SKM-1 treated with dmso at 0.1 percent for 144 hours (cell line): ENCODE measurements at regions not wholly inside any gene's neighbourhood (a gene's known extent, or its start where the extent isn't known, plus 50 kb on each side); places are given as distances from the start of the nearest gene placed in this dataset.

ENCODE experiments used
- DNase-seq: peaks from one replicate; lab custom pipeline; 2025; ENCODE audit not compliant: unreplicated experiment; lab: John Stamatoyannopoulos, UW

DNA sequence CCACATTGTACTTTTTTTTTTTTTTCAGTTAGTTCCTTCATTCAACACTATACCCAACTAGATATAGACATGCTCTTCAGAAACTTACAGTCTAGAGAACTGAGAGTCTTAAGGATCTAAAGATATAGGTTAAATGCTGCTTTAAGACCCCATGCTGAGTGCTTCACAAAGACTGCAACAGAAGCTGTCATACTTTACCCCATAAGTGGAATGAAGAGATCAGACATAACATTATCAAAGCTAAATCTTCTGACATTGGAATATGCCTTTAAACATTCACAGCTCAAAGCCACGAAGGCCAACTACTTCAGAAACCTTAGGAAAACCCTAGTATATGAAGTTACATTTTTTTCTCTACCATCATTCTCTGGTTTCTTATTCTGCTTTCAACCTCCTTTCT lies 666.4 kb downstream of the KCNT2 start:
- DNase-seq: no peak

DNA sequence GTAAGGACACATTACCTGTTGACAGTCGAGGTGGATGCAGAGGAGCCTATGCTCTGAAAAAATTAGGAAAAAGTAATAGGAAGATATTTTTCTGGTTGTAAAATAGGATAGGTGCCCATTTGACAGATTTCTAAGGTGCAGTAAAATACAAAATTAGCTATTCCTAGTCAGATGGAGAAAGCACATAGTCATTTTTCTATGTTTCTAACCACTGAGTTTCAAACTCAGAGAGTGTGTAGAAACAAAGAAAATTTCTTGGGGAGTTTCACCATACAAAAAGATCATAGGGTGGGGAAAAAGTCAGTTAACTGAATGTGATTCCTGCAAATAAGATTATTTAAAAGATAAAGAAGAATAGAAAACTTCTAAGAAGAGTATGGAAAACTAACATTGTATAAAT lies 666.9 kb downstream of the KCNT2 start:
- no peak for DNase-seq

DNA sequence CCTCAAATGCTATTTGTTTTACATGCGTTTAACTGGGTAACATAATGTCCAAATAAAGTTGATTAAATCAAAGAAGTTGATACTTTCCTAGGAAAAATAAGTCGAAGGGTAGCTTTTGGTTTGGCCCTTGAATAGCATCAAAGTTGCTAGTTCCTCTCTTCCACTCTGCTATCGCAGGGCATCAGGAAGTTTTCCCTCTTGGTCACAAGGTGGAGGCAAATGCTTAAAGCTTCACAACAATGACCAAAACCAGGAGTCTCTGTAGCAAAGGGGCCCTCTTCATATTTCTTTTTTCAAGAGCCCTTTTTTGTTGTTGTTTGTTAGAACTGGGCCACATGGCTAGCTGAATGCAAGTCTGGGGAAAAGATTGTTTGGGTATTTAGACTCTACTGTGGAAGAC lies 668.4 kb downstream of the KCNT2 start:
- no peak for DNase-seq

DNA sequence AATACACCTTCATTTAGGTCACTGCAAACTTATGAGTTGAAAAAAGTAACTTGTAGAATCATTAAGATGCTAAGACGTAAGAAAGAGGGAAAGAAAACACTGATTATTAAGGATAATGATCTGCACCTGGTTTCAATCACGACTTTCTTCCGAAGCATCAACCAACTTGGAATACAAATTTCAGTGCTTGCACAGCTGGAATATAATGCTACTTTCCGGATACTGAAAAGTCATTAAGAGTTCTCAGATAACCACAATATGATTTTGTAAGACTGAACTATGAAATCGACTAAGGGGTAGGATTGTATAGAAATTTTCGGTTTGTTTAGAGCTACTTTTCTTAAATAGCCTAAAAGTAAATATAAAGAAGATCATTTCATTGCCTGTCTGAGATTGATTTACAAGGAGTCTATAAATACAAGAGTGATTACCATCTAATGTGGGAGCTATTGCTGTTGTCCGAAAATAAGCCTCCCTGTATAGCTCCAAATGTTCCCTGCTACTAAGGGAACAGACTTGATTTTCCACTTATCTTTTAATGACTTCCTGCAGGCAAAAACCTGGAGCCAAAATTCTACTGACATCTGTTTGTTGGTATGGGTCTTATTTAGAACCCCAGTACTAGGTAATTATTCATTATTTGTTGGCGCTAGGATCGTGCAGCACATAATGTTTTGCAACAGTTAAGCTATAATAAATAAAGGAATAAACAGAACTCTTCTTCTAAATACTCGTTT lies 673.3 kb downstream of the KCNT2 start:
- no peak for DNase-seq

DNA sequence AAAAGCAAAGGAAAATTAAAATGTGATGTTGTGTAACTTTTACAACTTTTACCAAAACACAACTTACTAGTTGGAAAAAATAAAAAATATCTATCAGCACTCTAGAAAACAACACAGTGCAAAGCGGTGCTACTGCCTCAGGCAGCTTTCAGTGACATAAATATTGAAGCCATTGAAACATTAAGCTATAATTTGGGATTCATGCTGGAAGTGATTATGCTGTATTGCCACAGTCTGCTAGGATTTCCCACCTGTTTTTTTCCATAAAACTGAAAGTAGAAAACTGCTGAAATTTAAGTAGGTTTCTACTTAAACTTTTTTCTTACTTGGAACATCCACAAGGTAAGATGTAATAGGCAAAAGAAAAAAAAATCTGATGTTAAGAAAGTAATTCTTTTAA lies 674.4 kb downstream of the KCNT2 start:
- no peak for DNase-seq

DNA sequence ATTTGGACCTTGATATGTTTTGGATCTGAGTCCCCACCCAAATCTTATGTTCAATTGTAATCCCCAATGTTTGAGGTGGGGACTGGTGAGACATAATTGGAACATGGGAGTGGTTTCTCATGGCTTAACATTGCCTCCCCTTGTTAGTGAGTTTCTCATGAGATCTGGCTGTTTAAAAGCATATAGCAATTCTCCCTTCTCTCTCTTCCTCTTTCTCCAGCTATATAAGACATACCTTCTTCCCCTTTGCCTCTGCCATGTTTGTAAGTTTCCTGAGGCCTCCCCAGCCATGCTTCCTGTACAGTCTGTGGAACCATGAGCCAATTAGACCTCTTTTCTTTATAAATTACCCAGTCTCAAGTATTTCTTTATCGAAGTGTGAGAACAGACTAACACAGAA lies 692.4 kb downstream of the KCNT2 start:
- peak; percentile 52 for DNase-seq

DNA sequence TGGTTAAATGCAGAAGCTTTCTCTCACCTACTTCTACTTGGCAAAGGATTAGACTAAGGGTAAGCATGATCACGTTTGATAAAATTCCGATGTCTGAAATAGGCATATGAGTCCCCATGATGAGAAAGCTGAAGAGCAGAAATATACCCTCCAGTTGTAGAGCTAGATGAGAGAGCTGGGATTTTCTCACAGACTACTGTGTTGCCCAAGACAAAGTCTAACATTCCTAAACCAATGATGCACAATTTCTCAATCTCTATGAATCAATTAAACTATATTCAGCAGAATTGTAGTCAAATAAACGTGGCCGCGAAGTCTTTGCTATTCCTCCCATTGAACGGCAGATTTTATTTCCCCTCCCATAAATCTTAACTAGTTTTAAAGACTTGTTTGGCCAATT lies 699.2 kb downstream of the KCNT2 start:
- no peak for DNase-seq

DNA sequence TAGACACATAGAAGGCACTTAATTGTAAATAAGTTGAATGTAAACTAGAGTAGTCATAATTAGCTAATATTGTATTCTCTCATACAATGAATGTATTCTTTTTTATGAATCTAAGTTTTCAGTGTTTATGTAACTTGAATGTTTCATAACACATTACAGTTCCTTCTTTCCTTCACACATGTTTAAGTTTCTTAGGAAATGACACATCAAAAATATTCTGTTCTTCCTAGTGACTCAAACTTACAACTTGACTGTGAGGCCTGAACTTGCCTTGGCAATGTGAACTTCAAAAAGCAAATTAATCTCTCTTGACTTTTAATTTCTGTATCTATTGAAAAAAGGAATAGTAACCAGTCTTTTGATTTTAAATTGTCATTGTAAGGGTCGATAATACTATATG lies 700.1 kb downstream of the KCNT2 start:
- DNase-seq: peak; percentile 46

DNA sequence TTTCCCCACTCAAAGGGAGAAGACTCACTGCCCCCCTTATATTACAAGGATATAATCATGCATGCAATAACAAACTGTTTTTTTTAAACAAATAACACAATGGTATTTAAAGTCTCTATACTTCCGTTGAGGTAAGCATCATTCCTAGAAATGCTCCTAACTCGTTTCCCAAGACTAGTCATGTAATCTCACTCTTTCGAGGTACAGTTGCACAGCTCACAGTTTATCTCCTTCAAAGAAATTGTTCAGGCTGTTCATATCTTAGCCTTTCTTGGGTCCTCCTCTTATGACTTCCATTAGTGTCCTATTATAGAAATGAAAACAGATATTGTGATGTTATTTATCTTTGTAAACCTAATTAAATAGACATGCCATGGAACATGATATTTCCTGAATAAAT lies 705.0 kb downstream of the KCNT2 start:
- no peak for DNase-seq

DNA sequence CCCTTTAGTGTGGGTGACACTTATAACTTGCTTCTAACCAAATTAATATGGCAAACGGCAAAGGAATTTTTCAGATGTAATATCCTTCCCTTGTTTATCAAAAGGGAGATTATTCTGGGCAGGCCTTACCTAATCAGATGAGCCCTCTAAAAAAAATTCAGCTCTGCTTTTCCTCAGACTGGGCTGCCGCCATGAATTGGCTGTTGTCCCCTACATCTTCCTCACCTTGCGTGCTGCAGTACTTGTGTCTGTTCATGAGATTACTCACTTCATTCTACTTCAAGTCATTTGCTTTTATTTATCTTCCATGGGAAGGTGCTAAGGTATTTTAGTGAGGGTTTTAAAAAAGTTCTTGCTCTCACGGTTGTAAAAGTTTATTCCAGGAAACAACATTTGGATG lies 705.5 kb downstream of the KCNT2 start:
- no peak for DNase-seq

DNA sequence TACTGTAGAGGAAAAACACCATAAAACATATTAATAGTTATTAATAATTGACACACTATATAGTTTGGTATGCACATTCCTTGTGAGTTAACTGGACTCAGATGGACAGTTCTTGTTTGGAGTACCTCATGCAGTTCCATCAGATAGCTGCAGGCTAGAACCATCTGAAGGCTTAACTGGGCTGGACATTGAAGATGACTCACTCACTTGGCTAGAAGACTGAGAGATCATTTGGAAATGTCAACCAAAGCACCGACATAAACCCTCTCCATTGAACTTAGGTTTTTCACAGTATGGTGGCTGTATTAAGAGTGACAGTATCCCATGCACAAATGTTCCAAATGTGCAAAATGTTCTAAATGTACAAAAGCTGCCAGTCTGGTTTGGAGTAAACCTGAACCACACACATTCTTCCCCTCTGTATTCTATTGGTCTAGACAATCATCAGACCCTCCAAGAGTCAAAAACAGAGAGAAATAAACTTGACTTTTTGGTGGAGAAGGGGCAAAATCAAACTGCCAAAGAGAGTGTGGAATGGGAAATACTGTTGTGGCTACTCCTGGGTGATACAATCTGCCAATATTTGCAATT lies 708.4 kb downstream of the KCNT2 start:
- DNase-seq: no peak

DNA sequence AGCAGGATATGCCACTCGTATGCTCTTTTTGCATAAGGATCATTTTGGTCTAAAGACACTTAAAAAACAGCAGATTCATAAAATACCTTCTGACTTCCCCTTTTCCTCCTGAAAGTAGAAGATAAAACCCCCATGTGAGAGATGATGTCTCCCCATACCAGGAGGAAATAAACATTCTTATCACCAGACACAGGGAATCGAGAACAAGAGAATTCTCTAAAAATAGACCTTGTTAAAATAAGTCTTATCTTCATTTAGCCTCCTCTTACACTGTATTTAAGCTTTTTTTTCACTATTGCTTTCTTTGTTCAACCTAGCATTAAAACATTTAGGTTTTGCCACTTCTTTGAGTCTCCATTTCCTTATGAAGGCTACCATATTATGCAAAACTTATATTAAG lies 709.3 kb downstream of the KCNT2 start:
- peak; percentile 46 for DNase-seq

DNA sequence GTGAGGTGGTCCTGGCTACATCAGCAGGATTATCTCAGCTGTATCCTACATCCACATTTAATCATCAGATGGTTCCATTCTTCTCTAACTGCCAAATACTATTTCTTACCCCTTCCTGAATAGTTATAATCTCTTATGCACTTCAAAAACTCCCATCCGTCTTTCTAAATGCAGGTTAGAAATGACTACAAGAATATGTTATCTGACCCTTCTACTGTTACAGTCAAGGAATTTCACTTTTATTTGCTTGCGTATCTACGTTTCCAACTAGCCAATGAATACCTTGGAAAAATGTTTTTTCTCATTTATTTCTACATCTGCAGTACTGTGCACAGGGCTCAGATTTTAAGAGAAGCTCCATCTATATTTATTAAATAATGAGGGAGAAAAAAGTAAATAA lies 709.9 kb downstream of the KCNT2 start:
- no peak for DNase-seq

DNA sequence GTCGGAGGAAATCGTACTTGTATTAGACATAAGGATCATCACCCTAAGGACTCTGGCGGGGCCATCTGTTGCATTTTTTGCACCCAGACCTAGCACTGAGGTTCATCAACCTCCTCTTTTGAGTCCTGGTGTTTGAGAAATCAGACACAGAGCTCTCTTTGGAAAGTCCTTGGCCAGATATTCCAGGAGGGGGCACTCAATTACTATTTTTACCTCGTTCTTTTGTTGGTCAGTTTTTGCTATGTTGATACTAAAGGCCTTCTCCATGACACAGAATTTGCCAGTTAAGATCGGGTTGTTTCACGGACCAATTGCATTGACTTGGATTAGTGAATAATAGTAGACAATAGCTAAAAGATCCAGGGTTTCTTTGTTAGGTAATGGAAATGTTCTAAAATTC lies 711.2 kb downstream of the KCNT2 start:
- no peak for DNase-seq

DNA sequence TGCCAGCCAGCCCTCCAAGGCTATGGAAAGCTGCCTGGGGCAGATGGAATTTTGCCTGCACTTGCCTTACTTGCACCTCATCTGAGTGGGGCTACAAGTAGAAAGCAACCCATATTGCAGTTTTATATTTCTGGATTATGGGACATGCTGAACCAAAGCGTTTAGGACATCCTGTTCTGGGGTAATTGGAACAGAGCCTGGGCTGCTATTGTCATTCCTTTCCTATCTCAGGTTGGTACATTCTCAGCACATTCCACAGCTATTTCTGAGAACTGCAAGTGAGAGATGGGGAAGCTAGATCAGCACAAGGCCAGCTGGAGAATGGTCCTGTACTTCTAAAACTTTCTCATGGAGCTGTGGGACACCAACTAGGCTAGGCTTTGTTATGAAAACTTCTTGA lies 713.8 kb downstream of the KCNT2 start:
- no peak for DNase-seq

DNA sequence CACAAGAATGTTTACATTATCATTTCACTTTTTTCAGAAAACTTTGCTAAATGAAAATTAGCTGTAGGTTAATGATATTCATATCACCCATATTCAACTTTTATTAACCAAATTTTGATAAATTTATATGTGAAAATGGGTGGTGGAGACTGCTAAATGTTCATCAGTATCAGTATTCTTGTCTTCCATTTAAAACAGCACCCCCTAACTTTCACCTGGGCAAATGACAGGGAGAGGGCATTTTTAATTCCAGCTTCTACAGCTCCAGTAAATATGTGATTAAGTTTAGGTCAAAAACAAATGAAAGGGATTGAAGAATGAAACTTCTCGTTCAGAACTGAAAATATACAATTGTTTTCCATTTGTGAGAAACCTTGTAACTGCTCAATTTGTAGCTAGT lies 722.2 kb downstream of the KCNT2 start:
- no peak for DNase-seq

DNA sequence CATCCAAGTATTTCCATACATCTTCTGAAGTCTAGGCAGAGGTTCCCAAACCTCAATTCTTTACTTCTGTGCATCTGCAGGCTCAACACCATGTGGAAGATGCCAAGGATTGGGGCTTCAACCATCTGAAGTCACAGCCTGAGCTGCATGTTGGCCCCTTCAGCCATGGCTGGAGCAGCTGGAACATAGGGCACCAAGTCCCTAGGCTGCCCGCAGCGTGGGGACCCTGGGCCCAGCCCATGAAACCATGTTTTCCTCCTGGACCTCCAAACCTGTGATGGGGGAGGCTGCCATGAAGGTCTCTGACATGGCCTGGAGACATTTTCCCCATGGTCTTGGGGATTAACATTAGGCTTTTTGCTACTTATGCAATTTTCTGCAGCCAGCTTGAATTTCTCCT lies 729.8 kb downstream of the KCNT2 start:
- no peak for DNase-seq

DNA sequence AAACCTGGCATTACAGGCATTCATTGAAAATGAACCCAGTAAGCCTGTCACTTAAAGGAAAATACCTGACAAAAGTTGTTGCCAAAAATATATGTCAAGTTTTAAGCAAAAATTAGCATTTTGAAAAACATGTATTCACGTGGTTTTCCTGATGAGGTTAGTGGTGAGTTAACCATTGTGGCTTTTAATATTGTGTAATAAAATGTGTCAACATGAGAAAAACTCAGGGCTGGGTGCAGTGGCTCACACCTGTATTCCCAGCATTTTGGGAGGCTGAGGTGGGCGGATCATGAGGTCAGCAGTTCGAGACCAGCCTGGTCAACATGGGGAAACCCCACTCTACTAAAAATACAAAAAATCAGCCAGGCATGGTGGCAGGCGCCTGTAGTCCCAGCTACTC lies 731.4 kb downstream of the KCNT2 start:
- no peak for DNase-seq

DNA sequence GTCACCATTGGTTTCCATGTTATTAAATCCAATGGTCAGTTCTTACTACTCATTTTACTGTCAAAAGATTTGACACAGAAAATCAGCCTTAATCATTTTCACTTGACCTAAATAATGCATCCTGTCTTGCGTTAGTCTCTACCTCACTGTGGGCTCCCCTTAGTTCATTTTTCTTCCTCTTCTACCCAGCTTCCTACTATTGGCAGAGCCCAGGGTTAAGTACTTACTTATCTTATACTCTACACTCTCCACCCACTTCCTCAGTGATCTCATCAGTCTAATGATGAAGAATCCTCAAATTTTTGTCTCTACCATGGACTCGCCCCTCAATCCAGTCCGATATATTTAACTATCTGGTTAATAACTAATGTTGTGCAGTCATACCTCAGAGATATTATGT lies 735.9 kb downstream of the KCNT2 start:
- peak; percentile 59 for DNase-seq

DNA sequence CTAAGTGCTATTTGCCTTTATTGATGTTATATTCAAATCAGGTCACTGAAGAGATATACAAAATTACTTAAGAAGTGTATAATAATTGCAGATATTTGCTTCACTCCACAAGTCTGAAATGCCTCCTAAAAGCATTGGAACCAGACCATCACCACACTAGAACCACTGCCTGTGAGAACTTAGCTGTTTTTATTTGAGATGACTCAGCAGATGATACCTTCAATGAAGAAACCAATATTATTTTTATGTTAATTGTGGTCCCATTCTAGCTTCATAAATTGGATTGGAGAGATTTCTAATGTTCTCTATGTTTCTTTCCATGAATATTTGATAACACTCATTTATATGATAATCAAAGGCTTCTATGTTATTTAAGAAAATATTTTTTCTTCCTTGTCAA lies 740.6 kb downstream of the KCNT2 start:
- no peak for DNase-seq

DNA sequence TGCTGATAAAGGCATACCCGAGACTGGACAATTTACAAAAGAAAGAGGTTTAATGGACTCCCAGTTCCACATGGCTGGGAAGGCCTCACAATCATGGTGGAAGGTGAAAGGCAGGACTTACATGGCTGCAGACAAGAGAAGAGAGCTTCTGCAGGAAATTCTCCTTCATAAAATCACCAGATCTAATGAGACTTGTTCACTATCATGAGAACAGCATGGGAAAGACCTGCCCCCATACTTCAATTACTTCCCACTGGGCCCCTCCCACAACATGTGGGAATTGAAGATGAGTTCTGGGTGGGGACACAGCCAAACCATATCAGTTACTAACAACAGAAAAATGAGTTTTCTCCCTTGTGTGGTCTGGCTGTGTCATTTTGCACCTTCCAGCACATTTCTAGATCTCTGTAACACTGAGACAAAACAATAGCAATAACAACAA lies 741.4 kb downstream of the KCNT2 start:
- no peak for DNase-seq

DNA sequence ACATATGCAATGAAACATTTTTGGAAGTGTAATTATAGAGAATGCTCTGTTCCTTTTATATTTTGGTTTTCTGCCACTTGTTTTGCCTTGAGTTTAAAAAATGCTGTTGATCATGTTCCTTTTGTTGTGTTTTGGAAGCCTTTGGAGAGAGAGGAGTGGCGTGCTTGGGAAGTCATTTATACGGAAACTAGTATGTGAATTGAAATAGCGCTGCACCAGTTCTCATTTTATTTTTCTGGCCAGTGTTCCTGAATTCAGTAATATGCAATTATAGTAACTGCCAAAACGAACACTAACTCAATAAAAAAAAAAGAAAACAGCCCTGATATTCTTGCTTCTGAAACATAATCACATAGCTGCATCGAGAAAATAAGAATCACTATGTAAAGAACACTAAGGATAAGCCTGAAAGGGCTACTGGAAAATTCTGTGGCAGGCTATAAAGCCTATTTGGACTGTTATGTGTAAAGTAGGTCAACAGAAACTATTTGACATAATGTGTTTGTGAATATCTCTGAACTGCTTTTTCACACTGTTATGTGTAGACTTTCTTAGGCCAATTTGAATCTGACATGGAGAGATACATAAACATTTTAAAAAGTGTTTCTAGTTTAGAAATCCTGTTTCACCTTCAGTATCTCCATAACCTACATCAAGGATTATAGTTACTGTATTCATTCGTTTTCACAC lies 742.0 kb downstream of the KCNT2 start:
- no peak for DNase-seq

DNA sequence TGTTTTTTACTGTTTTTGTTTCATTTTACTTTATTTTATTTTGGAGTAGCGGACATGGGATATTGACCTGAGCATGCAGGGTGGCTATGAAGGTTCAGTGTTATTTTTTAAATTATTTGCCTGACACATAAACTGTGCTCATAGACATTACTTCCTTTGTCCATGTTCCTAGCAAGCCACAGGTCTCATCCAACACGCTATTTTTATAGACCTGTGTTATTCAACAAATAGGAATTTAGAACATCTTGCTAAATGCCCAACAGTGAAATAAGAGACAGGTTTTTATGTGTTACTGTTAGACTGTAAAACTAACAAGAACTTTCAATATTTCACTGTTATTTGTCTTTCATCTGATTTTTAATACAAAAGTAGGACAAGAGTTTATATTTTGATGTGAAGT lies 756.4 kb downstream of the KCNT2 start:
- no peak for DNase-seq
